ENCODE measurements at regions not wholly inside any gene's neighbourhood (a gene's known extent, or its start where the extent isn't known, plus 50 kb on each side); places are given as distances from the start of the nearest gene placed in this dataset.

DNA sequence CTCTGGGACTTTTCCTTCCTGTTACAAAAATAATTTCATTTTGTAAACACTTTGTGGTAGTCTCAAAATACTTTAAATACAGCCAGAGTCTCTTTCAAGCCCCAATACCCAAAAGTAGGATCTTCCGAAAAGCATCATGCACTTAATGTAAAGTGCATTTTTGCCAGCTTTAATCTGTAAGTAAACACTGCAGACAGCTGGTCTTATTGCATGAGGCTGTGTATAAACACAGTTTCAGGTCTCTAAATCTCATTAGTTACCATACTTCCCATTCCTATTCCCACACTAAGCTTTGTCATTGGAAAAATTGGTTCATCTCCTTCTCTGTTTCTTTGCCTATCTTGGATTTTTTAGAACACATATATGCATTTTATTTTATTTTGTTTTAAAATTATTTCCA, 87.6 kb upstream of the GNAI1 start:
- H3K27ac Mint-ChIP-seq, result no peak overlapping the region
- H3K9me3 Mint-ChIP-seq, result peaks cover 10% of the 10 kb centered on the region
- no peak for DNase-seq (ENCODE audit: extremely low spot score, unreplicated experiment)
- no peaks in the 10 kb centered on the region for H3K4me1 Mint-ChIP-seq (ENCODE audit: unreplicated experiment)
- no peaks in the 10 kb centered on the region for H3K36me3 Mint-ChIP-seq
- no peak overlapping the region for H3K4me3 Mint-ChIP-seq
- TF ChIP-seq, protein P1, sequence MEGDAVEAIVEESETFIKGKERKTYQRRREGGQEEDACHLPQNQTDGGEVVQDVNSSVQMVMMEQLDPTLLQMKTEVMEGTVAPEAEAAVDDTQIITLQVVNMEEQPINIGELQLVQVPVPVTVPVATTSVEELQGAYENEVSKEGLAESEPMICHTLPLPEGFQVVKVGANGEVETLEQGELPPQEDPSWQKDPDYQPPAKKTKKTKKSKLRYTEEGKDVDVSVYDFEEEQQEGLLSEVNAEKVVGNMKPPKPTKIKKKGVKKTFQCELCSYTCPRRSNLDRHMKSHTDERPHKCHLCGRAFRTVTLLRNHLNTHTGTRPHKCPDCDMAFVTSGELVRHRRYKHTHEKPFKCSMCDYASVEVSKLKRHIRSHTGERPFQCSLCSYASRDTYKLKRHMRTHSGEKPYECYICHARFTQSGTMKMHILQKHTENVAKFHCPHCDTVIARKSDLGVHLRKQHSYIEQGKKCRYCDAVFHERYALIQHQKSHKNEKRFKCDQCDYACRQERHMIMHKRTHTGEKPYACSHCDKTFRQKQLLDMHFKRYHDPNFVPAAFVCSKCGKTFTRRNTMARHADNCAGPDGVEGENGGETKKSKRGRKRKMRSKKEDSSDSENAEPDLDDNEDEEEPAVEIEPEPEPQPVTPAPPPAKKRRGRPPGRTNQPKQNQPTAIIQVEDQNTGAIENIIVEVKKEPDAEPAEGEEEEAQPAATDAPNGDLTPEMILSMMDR (conservative IDR thresholded peaks at IDR 0.05), result no peak
- H3K27me3 Mint-ChIP-seq, result peaks cover 9% of the 10 kb centered on the region

DNA sequence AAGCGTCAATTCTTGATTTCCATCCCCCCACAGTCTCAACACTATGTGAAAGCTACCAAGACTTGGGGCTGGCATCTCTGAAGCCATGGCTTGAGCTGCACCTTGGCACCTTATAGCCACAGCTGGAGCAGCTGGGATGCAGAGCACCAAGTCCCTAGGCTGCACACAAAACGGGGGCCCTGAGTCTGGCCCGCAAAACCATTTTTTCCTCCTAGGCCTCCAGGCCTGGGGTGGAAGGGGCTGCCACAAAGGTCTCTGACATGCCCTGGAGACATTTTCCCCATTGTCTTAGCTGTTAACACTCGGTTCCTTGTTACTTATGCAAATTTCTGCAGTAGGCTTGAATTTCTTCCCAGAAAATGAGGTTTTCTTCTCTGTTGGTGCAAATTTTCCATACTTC, 89.8 kb upstream of the GNAI1 start:
- TF ChIP-seq, protein P1 (conservative IDR thresholded peaks at IDR 0.05), result no peak
- Mint-ChIP-seq H3K36me3 (no peaks in the 10 kb centered on the region), H3K4me3 (no peak overlapping the region), H3K4me1 (ENCODE audit: unreplicated experiment) (no peaks in the 10 kb centered on the region), H3K27ac (no peak overlapping the region), H3K27me3 (peaks cover 13% of the 10 kb centered on the region), H3K9me3 (peaks cover 10% of the 10 kb centered on the region)
- no peak for DNase-seq (ENCODE audit: extremely low spot score, unreplicated experiment)

DNA sequence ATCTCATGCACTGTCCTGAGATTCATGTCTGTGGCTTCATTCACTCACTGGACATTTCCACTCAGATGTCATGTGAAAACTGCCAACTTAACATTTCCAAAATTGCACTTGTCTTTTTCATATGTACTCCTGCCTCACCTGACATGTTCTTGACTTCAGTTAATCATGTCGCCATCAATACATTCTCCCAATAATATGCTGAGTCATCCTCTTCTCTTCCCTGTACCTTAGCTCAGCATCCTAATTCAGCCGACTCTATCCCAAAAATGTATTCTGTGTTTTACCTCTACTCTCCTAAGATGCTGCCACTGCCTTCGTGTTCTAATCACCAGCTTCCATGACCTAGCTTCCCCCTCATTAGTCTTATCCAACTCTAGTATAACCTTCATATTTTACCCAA, 93.9 kb upstream of the GNAI1 start:
- peaks cover 9% of the 10 kb centered on the region for H3K9me3 Mint-ChIP-seq
- H3K27me3 Mint-ChIP-seq, result peaks cover 16% of the 10 kb centered on the region
- DNase-seq (ENCODE audit: extremely low spot score, unreplicated experiment), result no peak
- TF ChIP-seq, protein P1 (conservative IDR thresholded peaks at IDR 0.05), result no peak
- peaks cover 5% of the 10 kb centered on the region for H3K4me1 Mint-ChIP-seq (ENCODE audit: unreplicated experiment)
- H3K36me3 Mint-ChIP-seq, result no peaks in the 10 kb centered on the region
- no peak overlapping the region for H3K27ac Mint-ChIP-seq
- H3K4me3 Mint-ChIP-seq, result no peak overlapping the region

DNA sequence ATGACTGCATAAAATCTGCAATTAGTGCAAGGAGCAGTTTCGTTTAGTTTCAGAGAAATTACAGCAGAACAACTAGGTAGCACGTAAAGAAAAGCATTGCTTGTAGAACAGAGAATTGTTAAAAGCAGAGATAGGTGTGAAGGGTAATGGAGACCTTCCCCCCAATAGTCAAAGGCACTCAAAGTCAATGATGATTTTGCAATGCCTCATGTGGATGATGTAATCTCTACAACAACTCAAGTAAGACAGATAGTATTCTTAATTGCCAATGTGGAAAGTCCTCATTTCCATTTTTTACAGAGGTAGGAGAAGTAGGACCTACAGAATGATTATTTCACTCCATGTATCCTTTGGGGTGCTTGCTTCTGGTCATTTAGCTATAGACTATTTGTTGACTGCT, 94.3 kb upstream of the GNAI1 start:
- Mint-ChIP-seq H3K36me3 (no peaks in the 10 kb centered on the region), H3K27me3 (peaks cover 16% of the 10 kb centered on the region), H3K4me3 (no peak overlapping the region)

DNA sequence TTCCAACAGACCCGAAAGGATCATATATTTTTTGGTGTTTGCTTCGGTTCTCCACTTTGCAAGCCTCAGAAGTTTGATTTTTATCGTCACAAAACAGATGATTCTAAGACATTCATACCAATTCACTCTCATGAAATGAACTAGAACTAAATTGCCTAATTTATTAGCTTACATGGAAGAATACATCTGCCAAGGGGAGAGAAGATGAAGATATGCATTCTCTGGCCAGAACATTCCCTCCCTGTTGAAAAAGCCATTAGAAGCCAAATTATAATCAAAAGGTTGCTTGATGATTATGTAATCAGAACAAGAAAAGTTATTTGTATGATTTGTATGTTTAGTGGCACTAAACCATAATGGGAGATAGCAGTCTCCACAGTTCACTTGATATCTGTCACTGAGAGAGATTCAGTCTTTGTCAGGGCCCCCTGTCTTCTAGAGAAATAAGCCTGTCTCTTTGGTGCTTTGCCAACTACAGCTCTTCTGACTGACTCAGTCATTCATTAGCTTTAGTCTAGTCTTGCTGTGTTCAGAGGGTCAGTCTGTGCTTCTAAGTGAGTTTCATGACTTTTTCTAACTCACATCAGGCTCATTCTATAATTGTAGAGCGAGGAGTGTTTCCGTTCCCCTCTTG, 95.3 kb upstream of the GNAI1 start:
- H3K9me3 Mint-ChIP-seq, result no peaks in the 10 kb centered on the region
- peaks cover 16% of the 10 kb centered on the region for H3K27me3 Mint-ChIP-seq
- DNase-seq (ENCODE audit: extremely low spot score, unreplicated experiment), result no peak
- no peaks in the 10 kb centered on the region for H3K36me3 Mint-ChIP-seq
- TF ChIP-seq, protein P1 (conservative IDR thresholded peaks at IDR 0.05), result no peak
- no peak overlapping the region for H3K27ac Mint-ChIP-seq
- peaks cover 5% of the 10 kb centered on the region for H3K4me1 Mint-ChIP-seq (ENCODE audit: unreplicated experiment)
- no peak overlapping the region for H3K4me3 Mint-ChIP-seq

More for the DNA sequence above, 94.3 kb upstream of the GNAI1 start:
- Mint-ChIP-seq H3K9me3 (peaks cover 5% of the 10 kb centered on the region), H3K4me1 (ENCODE audit: unreplicated experiment) (peaks cover 5% of the 10 kb centered on the region), H3K27ac (no peak overlapping the region)
- TF ChIP-seq, protein P1 (conservative IDR thresholded peaks at IDR 0.05), result no peak
- DNase-seq (ENCODE audit: extremely low spot score, unreplicated experiment), result no peak

DNA sequence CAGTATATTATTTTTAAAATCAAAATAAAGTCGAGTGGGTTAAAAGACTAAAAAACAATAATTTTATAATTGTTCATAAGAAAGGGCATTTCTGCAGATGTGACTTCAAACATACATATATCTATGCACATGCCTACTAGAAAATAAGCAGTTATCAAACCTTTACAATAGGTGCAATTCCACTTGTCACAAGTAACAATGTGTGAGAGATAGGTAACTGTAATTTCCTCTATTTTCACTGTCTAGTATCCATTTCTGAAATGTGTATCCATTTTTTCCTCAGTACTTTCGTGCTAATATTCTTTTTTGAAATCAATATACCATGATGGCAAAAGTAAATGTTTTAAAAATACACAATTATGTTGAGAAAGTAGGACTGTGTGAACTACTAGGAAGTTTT, 96.9 kb upstream of the GNAI1 start:
- Mint-ChIP-seq H3K27ac (no peak overlapping the region), H3K27me3 (peaks cover 7% of the 10 kb centered on the region), H3K9me3 (no peaks in the 10 kb centered on the region), H3K4me3 (no peak overlapping the region), H3K4me1 (ENCODE audit: unreplicated experiment) (peaks cover 5% of the 10 kb centered on the region), H3K36me3 (no peaks in the 10 kb centered on the region)
- DNase-seq (ENCODE audit: extremely low spot score, unreplicated experiment), result no peak
- TF ChIP-seq, protein P1 (conservative IDR thresholded peaks at IDR 0.05), result no peak

Measured in type B pancreatic cell (in vitro differentiated cells).